22Rv1 (cell line): ENCODE measurements at regions not wholly inside any gene's neighbourhood (a gene's known extent, or its start where the extent isn't known, plus 50 kb on each side); places are given as distances from the start of the nearest gene placed in this dataset.

Source experiments
- H3K27ac ChIP-seq: fragments of 450-650 bp; 2 replicates; pipeline ENCODE4 v1.5.1; 2017
- ZFX ChIP-seq: fragments of 450-650 bp; IDR thresholded peaks from 2 replicates; pipeline ENCODE4 v1.6.1; 2017; ENCODE audit warnings: antibody characterized with exemption, borderline replicate concordance
- TF ChIP-seq, protein P1 (sequence below): fragments of 450-650 bp; IDR thresholded peaks from 2 replicates; pipeline ENCODE4 v1.5.1; 2017; ENCODE audit warnings: mild to moderate bottlenecking

DNA sequence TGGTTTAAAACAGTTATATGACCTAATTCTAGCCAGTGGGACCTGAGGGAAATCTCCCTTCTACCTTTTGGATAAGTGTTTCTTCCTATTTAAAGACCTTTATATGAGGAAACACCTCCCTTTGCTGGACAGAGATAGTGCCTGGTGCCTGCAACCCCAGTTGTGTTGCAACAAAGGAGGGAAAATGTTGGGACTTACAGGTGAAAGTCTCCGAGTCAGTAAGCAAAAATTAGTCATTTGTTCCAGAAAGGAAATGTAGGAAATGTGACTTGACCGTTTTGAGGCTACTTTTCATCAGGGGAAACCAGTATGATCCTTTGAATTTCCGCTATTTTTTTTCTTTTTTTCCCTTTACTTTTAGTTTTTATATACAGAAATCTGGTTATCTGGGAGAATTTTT is 165.5 kb downstream of the DKK1 start:
- TF ChIP-seq, protein P1, sequence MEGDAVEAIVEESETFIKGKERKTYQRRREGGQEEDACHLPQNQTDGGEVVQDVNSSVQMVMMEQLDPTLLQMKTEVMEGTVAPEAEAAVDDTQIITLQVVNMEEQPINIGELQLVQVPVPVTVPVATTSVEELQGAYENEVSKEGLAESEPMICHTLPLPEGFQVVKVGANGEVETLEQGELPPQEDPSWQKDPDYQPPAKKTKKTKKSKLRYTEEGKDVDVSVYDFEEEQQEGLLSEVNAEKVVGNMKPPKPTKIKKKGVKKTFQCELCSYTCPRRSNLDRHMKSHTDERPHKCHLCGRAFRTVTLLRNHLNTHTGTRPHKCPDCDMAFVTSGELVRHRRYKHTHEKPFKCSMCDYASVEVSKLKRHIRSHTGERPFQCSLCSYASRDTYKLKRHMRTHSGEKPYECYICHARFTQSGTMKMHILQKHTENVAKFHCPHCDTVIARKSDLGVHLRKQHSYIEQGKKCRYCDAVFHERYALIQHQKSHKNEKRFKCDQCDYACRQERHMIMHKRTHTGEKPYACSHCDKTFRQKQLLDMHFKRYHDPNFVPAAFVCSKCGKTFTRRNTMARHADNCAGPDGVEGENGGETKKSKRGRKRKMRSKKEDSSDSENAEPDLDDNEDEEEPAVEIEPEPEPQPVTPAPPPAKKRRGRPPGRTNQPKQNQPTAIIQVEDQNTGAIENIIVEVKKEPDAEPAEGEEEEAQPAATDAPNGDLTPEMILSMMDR = no peak
- TF ChIP-seq ZFX = no peak
- H3K27ac ChIP-seq = no peak overlapping the region

- no peak overlapping the region for H3K27ac ChIP-seq
- TF ChIP-seq ZFX = no peak
- TF ChIP-seq, protein P1 = no peak
These were observed 168.0 kb downstream of the DKK1 start for GRCh38 chr10:52481986-52482555.

- H3K27ac ChIP-seq = no peak overlapping the region
- TF ChIP-seq ZFX = no peak
- TF ChIP-seq, protein P1 = no peak
These were observed 169.5 kb downstream of the DKK1 start for GRCh38 chr10:52483587-52483986.

GRCh38 chr10:52484206-52485065 is 170.4 kb downstream of the DKK1 start:
- no peak overlapping the region for H3K27ac ChIP-seq
- TF ChIP-seq, protein P1 = no peak
- TF ChIP-seq ZFX = no peak

- TF ChIP-seq ZFX = no peak
- TF ChIP-seq, protein P1 = no peak
- H3K27ac ChIP-seq = no peak overlapping the region
These were observed 171.4 kb downstream of the DKK1 start for GRCh38 chr10:52485462-52485861.

DNA sequence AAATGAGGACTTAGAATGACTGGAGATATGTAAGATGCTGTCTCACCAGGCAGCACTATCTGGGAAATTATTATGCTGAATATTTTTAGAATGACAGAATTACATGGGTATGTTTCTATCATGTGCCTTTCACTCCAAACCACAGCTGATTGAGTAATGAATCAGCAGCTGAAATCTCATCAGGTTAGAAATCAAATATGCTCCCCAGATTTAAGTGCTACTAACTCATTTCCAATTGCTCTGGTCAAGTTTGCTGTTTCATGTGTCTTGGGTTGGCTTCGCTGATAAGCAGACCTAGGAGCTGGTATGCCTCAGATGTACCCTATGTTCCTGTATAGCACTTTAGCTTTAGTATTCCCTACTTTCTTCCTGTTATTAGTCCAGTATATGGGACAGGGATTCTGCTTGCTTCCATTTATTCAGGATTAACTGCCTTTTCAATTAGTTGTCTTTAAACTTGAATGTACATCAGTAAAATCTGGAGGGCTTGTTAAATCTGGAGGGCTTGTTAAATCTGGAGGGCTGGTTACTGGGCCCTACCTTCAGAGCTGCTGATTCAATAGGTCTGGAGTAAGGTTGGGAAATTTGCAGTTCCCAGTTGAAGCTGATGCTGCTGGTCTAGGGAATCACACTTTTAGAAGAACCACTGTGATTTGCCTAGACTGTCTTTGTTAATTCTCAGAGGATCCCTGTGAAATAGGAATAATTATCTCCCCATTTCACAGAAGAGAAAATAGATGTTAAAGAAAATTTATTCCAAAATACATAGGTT is 172.9 kb downstream of the DKK1 start:
- H3K27ac ChIP-seq = 0 out of 2 replicates have a peak overlapping the region, but pooled peaks have one; percentile 26
- TF ChIP-seq, protein P1 = no peak
- TF ChIP-seq ZFX = no peak
